Prostate gland (tissue), 2 donors: ENCODE measurements at regions not wholly inside any gene's neighbourhood (a gene's known extent, or its start where the extent isn't known, plus 50 kb on each side); places are given as distances from the start of the nearest gene placed in this dataset.

ENCODE experiments used
- DNase-seq: peaks from one replicate; pipeline ENCODE4 v3.0.0-alpha.2; 2019; ENCODE audit warnings: low spot score
- H3K27ac ChIP-seq, 2 donors: fragments of 200-600 bp; sonication (generic); 2 replicates each; pipeline ENCODE4 v1.5.1; 2017 to 2019
- H3K27me3 ChIP-seq: fragments of 200-600 bp; sonication (generic); replicated peaks from 2 replicates; pipeline ENCODE4 v1.5.1; 2019; ENCODE audit not compliant: insufficient read depth
- H3K36me3 ChIP-seq, 2 donors: fragments of 200-600 bp; sonication (generic); 1 replicate in 1 of 2; 2 replicates in 1 of 2; pipeline versions ENCODE4 v1.5.1 to v1.8.1; 2017 to 2019
- H3K4me1 ChIP-seq: fragments of 200-600 bp; sonication (generic); replicated peaks from 2 replicates; pipeline ENCODE4 v1.5.1; 2019
- H3K4me3 ChIP-seq, 2 donors: fragments of 200-600 bp; sonication (generic); 2 replicates each; pipeline ENCODE4 v1.5.1; 2017 to 2019
- H3K9me3 ChIP-seq: fragments of 200-600 bp; sonication (generic); 2 replicates; pipeline ENCODE4 v1.5.1; 2017
- POLR2A ChIP-seq: fragments of 450-650 bp; IDR thresholded peaks from one replicate; pipeline ENCODE4 v1.6.1; 2016; ENCODE audit warnings: antibody characterized with exemption, mild to moderate bottlenecking
- POLR2AphosphoS5 ChIP-seq: sonication (generic); formaldehyde crosslinking; IDR thresholded peaks from one replicate; pipeline ENCODE4 v1.6.1; 2017; ENCODE audit warnings: antibody characterized with exemption
- WGBS: methylation state at CpG from one replicate; pipeline ENCODE4 v1.1.5; 2018; 5-methylcytosine and 5-hydroxymethylcytosine counted together
- intact Hi-C: fragments of 100-400 bp; cut with DNase I; formaldehyde crosslinking; loops from one replicate; pipeline ENCODE4 v1.14.2; 2022
- TF ChIP-seq, protein P1 (sequence below), 4 experiments: fragments of 200-600 bp in 2 of 4; fragments of 450-650 bp in 2 of 4; sonication (generic) in 2 of 4; IDR thresholded peaks; 1 replicate in 3 of 4; 2 replicates in 1 of 4; pipeline ENCODE4 v1.5.1; 2016 to 2019; ENCODE audit warnings: antibody characterized with exemption in 4 of 4, mild to moderate bottlenecking in 2 of 4, moderate library complexity in 2 of 4

DNA sequence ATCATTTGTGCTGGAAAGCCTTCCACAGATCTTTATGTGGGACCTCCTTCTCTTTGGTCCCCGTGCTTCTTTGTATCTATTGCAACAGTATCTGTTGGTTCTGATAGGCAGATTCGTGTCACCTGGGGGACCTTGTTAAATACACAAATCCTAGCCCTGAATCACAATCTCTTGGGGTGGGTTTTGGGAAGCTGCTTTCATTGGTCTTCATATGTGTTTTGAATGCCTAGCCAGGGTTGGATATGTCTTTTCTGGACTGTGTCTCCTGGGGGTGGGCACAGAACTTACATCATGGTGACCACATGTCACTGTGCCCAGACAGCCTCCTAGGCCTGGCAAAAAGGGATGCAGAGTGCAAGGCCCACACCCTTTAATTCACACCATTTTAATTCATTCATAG lies 81.0 kb upstream of the HNF1B start:
- 95% methylated on average over 2 of the region's 2 CpGs for WGBS
- no peak for DNase-seq

DNA sequence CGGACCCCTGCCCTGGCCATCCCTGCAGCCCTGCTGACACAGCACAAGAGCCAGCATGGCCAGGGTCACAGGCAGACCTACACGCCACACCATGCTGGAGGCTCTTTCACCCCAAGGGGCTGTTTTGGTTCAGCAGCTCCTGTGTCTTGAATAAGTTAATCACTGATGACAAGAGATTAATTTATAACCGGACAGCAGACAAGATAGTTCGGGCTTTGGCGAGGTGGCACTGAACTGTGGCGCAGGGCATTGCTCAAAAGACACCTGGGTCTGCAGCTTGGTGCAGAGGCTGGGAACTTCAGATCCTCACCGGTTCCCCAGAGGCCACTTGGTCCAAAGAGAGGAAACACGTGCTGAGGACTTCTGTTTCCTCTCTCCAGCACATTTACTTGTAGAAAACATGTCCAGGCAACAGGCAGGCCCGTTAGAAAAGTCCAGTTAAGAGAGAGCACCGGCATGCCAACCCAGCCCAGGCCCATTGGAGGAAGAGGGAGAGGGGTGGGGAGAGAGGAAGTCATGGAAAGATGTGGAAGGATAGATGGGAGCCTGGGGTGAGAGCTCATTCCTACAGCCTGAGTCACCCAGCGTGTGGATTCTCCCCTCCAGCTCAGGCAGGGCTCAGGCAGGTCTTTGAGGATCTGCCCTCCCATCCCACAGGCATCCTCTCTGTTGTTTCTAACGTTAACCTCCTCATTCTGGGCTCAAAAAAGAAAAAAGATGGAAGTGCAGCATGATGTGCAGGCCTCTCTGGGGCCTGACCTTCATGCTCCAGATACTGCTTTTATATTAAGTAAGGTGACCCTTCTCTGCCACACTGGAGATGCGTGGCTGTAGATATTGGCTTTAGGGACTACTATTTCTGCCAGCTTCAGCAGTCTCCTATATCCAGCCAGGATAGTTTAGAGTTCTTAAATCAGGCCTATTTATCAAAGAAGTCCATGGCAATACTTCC lies 80.0 kb upstream of the HNF1B start:
- Histone ChIP-seq H3K4me3 (no peak overlapping the region), H3K4me1 (no peaks in the 10 kb centered on the region), H3K9me3 (no peaks in the 10 kb centered on the region), H3K27ac (no peak overlapping the region), H3K36me3 (no peaks in the 10 kb centered on the region), H3K27me3 (no peaks in the 10 kb centered on the region)
- TF ChIP-seq, protein P1, sequence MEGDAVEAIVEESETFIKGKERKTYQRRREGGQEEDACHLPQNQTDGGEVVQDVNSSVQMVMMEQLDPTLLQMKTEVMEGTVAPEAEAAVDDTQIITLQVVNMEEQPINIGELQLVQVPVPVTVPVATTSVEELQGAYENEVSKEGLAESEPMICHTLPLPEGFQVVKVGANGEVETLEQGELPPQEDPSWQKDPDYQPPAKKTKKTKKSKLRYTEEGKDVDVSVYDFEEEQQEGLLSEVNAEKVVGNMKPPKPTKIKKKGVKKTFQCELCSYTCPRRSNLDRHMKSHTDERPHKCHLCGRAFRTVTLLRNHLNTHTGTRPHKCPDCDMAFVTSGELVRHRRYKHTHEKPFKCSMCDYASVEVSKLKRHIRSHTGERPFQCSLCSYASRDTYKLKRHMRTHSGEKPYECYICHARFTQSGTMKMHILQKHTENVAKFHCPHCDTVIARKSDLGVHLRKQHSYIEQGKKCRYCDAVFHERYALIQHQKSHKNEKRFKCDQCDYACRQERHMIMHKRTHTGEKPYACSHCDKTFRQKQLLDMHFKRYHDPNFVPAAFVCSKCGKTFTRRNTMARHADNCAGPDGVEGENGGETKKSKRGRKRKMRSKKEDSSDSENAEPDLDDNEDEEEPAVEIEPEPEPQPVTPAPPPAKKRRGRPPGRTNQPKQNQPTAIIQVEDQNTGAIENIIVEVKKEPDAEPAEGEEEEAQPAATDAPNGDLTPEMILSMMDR (IDR thresholded peaks at IDR 0.05): no peak
- TF ChIP-seq POLR2A: no peak
- no peak for TF ChIP-seq POLR2AphosphoS5
- no peak for DNase-seq
- intact Hi-C loops: no loop called here
- 56% methylated on average over 13 of the region's 13 CpGs for WGBS

More for the DNA sequence above, 81.0 kb upstream of the HNF1B start:
- Histone ChIP-seq H3K4me3 (no peak overlapping the region), H3K4me1 (no peaks in the 10 kb centered on the region), H3K9me3 (no peaks in the 10 kb centered on the region), H3K27me3 (no peaks in the 10 kb centered on the region), H3K36me3 (no peaks in the 10 kb centered on the region), H3K27ac (no peak overlapping the region)
- intact Hi-C loops: no loop called here
- TF ChIP-seq POLR2AphosphoS5 (no peak), POLR2A (no peak)
- TF ChIP-seq, protein P1 (IDR thresholded peaks at IDR 0.05): no peak

DNA sequence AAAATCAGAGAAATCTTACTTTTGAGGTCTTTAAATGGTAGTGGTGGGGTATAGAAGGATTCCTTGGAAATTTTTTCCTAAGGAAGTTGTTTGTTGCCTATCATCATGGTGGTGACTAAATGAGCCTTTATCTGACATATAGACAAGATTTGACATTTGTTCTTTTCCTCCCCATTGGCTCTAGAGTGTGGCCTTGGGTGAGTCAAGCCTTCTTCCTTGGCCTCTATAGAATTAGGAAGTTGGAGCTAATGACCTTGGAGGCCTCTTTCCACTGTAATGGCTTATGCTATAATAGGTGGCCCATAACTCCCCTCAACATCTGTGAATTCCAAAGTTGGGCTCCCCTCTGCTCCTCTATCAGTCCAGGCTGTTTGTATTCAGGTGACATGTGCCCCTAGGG lies 79.1 kb upstream of the HNF1B start:
- no peaks in the 10 kb centered on the region for H3K4me1 ChIP-seq
- no peaks in the 10 kb centered on the region for H3K36me3 ChIP-seq
- no peak for DNase-seq
- H3K4me3 ChIP-seq: no peak overlapping the region
- no peaks in the 10 kb centered on the region for H3K27me3 ChIP-seq
- intact Hi-C loops: no loop called here
- TF ChIP-seq POLR2A (no peak), POLR2AphosphoS5 (no peak)
- TF ChIP-seq, protein P1 (IDR thresholded peaks at IDR 0.05): no peak
- H3K9me3 ChIP-seq: no peaks in the 10 kb centered on the region
- no peak overlapping the region for H3K27ac ChIP-seq

DNA sequence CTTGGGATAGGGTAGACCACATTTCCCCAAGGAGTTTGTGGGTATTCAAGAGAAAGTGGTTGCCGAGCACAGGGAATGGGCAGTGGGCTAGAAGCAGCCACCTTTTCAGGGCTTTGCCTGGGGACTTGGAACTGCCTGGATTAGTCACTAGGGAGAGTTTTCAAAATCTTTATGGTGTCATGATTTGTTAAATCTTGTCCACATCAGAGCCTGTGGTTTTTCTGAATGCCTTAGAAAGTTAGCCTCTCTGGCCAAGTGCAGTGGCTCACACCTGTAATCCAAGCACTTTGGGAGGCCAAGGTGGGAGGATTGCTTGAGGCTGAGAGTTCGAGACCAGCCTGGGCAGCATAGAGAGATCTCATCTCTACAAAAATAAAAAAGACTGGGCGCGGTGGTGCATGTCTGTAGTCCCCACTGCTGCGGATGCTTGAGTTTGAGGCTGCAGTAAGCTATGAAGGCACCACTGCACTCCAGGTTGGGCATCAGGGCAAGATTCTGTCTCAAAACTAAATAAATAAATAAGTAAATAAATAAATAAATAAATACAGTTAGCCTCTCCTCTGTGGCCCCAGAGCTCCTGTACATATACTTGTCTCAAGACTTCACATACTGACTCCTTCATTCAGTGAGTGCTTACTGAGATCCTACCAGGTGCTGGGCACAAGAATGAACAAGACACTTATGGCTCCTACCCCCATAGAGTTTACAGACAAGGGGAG lies 76.3 kb upstream of the HNF1B start:
- no peaks in the 10 kb centered on the region for H3K36me3 ChIP-seq
- 100% methylated on average over 5 of the region's 5 CpGs for whole genome bisulfite sequencing
- H3K27me3 ChIP-seq: no peaks in the 10 kb centered on the region
- DNase-seq: no peak
- intact Hi-C loops: no loop called here
- no peaks in the 10 kb centered on the region for H3K4me1 ChIP-seq
- no peaks in the 10 kb centered on the region for H3K9me3 ChIP-seq
- TF ChIP-seq POLR2A (no peak), POLR2AphosphoS5 (no peak)
- TF ChIP-seq, protein P1 (IDR thresholded peaks at IDR 0.05): no peak
- no peak overlapping the region for H3K4me3 ChIP-seq
- no peak overlapping the region for H3K27ac ChIP-seq
